GM10266 (cell line): ENCODE measurements at regions not wholly inside any gene's neighbourhood (a gene's known extent, or its start where the extent isn't known, plus 50 kb on each side); places are given as distances from the start of the nearest gene placed in this dataset.

Experiments
- DNase-seq: peaks from one replicate; pipeline ENCODE4 v3.0.0; 2012; ENCODE audit errors: extremely low spot score
- CTCF ChIP-seq: IDR thresholded peaks from 2 replicates; pipeline ENCODE4 v1.5.1; 2012; ENCODE audit warnings: mild to moderate bottlenecking, low read depth; ENCODE audit not compliant: control insufficient read depth, insufficient read depth; ENCODE audit errors: missing control alignments

GRCh38 chr1:195577748-195578147 lies 1030.5 kb downstream of the KCNT2 start:
- no peak for TF ChIP-seq CTCF
- no peak for DNase-seq

- DNase-seq: no peak
- TF ChIP-seq CTCF: no peak
Observed at GRCh38 chr1:195576641-195577040, 1031.6 kb downstream of the KCNT2 start.

- DNase-seq: no peak
- no peak for TF ChIP-seq CTCF
Observed at GRCh38 chr1:195574511-195574910, 1033.7 kb downstream of the KCNT2 start.

- no peak for DNase-seq
- TF ChIP-seq CTCF: no peak
Observed at GRCh38 chr1:195569934-195570333, 1038.3 kb downstream of the KCNT2 start.

GRCh38 chr1:195568389-195568788 lies 1039.9 kb downstream of the KCNT2 start:
- no peak for DNase-seq
- no peak for TF ChIP-seq CTCF

- no peak for TF ChIP-seq CTCF
Observed at GRCh38 chr1:195562074-195562473, 1046.2 kb downstream of the KCNT2 start.

GRCh38 chr1:195550071-195550862 lies 1058.0 kb downstream of the KCNT2 start:
- DNase-seq: no peak
- no peak for TF ChIP-seq CTCF

More at GRCh38 chr1:195562074-195562473, 1046.2 kb downstream of the KCNT2 start:
- DNase-seq: no peak
